ENCODE measurements at regions not wholly inside any gene's neighbourhood (a gene's known extent, or its start where the extent isn't known, plus 50 kb on each side); places are given as distances from the start of the nearest gene placed in this dataset.
A peak's percentile ranks its signal among the peaks of the same experiment; 100 is the strongest.

DNA sequence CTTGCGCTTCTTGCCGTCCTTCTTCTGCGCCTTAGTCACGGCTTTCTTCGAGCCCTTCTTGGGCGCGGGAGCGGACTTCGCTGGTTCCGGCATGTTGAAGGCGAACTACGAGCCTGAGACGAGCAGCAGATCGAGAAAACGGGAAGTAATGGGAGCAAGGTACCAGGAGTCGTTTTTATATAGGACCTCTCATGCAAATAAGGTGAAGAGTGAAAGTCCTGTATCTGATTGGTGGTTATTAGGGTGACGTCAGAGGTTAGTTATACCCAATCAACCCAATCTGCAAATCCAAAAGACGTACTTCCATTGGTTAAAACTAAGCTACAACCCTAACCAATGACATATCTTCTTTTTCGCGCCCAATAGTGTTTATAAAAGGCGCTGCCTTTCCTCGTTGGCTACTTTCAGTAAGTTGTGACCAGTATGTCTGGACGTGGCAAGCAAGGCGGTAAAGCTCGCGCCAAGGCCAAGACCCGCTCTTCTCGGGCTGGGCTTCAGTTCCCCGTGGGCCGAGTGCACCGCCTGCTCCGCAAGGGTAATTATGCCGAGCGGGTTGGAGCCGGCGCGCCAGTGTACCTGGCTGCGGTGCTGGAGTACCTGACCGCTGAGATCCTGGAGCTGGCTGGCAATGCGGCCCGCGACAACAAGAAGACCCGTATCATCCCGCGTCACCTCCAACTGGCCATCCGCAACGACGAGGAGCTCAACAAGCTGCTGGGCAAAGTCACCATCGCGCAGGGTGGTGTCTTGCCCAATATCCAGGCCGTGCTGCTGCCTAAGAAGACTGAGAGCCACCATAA, 100.6 kb upstream of the PRSS16 start (continued):
- TF ChIP-seq, protein P1, sequence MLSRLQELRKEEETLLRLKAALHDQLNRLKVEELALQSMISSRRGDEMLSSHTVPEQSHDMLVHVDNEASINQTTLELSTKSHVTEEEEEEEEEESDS (CRISPR knock-in tag; IDR thresholded peaks at IDR 0.05; ENCODE audit: borderline replicate concordance), result 0 out of 2 replicates have a peak, but pooled peaks have one; percentile 50
- TF ChIP-seq ZNF577 (CRISPR knock-in tag; IDR thresholded peaks at IDR 0.05; ENCODE audit: borderline replicate concordance, low read depth), result no peak
- TF ChIP-seq ZNF12 (CRISPR knock-in tag; IDR thresholded peaks at IDR 0.05), result no peak
- peak; percentile 37; the same call in 1 of the 2 replicates for TF ChIP-seq GATAD2A (CRISPR knock-in tag; IDR thresholded peaks at IDR 0.05)
- TF ChIP-seq, protein P2, sequence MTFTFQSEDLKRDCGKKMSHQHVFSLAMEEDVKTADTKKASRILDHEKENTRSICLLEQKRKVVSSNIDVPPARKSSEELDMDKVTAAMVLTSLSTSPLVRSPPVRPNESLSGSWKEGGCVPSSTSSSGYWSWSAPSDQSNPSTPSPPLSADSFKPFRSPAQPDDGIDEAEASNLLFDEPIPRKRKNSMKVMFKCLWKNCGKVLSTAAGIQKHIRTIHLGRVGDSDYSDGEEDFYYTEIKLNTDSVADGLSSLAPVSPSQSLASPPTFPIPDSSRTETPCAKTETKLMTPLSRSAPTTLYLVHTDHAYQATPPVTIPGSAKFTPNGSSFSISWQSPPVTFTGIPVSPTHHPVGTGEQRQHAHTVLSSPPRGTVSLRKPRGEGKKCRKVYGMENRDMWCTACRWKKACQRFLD (CRISPR knock-in tag; IDR thresholded peaks at IDR 0.05; ENCODE audit: borderline replicate concordance), result 0 out of 2 replicates have a peak, but pooled peaks have one; percentile 45
- TF ChIP-seq RBM39 (IDR thresholded peaks at IDR 0.05; ENCODE audit: low read depth, low read length, poor library complexity, severe bottlenecking), result peak; percentile 99
- TF ChIP-seq, protein P3, sequence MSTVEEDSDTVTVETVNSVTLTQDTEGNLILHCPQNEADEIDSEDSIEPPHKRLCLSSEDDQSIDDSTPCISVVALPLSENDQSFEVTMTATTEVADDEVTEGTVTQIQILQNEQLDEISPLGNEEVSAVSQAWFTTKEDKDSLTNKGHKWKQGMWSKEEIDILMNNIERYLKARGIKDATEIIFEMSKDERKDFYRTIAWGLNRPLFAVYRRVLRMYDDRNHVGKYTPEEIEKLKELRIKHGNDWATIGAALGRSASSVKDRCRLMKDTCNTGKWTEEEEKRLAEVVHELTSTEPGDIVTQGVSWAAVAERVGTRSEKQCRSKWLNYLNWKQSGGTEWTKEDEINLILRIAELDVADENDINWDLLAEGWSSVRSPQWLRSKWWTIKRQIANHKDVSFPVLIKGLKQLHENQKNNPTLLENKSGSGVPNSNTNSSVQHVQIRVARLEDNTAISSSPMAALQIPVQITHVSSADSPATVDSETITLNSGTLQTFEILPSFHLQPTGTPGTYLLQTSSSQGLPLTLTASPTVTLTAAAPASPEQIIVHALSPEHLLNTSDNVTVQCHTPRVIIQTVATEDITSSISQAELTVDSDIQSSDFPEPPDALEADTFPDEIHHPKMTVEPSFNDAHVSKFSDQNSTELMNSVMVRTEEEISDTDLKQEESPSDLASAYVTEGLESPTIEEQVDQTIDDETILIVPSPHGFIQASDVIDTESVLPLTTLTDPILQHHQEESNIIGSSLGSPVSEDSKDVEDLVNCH (CRISPR knock-in tag; IDR thresholded peaks at IDR 0.05), result no peak
- no peak for TF ChIP-seq HMG20B (CRISPR knock-in tag; conservative IDR thresholded peaks at IDR 0.05)
- TF ChIP-seq, protein P4, sequence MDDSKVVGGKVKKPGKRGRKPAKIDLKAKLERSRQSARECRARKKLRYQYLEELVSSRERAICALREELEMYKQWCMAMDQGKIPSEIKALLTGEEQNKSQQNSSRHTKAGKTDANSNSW (CRISPR knock-in tag; IDR thresholded peaks at IDR 0.05; ENCODE audit: borderline replicate concordance), result no peak
- TF ChIP-seq HNF4G (IDR thresholded peaks at IDR 0.05; ENCODE audit: borderline replicate concordance, low read depth, low read length), result no peak
- TF ChIP-seq HNF4G (CRISPR knock-in tag; IDR thresholded peaks at IDR 0.05; ENCODE audit: borderline replicate concordance, low read depth), result no peak
- peak; percentile 47; the same call in 1 of the 2 replicates for TF ChIP-seq MED13 (CRISPR knock-in tag; IDR thresholded peaks at IDR 0.05)
- TF ChIP-seq ZMYM2 (CRISPR knock-in tag; IDR thresholded peaks at IDR 0.05), result peak; percentile 59; the same call in 1 of the 2 replicates
- TF ChIP-seq NBN (conservative IDR thresholded peaks at IDR 0.05), result no peak
- TF ChIP-seq POLR2A (IDR thresholded peaks at IDR 0.05; ENCODE audit: insufficient read depth in 1 of 2, low read depth in 2 of 2, low read length in 2 of 2), result peak; percentile 55 to 86
- no peak for TF ChIP-seq NR2F6 (IDR thresholded peaks at IDR 0.05)
- TF ChIP-seq NR2F6 (CRISPR knock-in tag; IDR thresholded peaks at IDR 0.05), result no peak
- no peak for TF ChIP-seq HDAC2 (CRISPR knock-in tag; IDR thresholded peaks at IDR 0.05)
- TF ChIP-seq, protein P5, sequence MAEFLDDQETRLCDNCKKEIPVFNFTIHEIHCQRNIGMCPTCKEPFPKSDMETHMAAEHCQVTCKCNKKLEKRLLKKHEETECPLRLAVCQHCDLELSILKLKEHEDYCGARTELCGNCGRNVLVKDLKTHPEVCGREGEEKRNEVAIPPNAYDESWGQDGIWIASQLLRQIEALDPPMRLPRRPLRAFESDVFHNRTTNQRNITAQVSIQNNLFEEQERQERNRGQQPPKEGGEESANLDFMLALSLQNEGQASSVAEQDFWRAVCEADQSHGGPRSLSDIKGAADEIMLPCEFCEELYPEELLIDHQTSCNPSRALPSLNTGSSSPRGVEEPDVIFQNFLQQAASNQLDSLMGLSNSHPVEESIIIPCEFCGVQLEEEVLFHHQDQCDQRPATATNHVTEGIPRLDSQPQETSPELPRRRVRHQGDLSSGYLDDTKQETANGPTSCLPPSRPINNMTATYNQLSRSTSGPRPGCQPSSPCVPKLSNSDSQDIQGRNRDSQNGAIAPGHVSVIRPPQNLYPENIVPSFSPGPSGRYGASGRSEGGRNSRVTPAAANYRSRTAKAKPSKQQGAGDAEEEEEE (CRISPR knock-in tag; IDR thresholded peaks at IDR 0.05; ENCODE audit: borderline replicate concordance), result no peak
- no peak for TF ChIP-seq ZNF713 (CRISPR knock-in tag; IDR thresholded peaks at IDR 0.05)
- peak; percentile 45; the same call in 1 of the 2 replicates for TF ChIP-seq FOXA3 (CRISPR knock-in tag; IDR thresholded peaks at IDR 0.05)
- TF ChIP-seq ZNF530 (CRISPR knock-in tag; IDR thresholded peaks at IDR 0.05; ENCODE audit: low read depth), result no peak
- peak; percentile 78 for TF ChIP-seq NFYB (CRISPR knock-in tag; IDR thresholded peaks at IDR 0.05)
- TF ChIP-seq, protein P6, sequence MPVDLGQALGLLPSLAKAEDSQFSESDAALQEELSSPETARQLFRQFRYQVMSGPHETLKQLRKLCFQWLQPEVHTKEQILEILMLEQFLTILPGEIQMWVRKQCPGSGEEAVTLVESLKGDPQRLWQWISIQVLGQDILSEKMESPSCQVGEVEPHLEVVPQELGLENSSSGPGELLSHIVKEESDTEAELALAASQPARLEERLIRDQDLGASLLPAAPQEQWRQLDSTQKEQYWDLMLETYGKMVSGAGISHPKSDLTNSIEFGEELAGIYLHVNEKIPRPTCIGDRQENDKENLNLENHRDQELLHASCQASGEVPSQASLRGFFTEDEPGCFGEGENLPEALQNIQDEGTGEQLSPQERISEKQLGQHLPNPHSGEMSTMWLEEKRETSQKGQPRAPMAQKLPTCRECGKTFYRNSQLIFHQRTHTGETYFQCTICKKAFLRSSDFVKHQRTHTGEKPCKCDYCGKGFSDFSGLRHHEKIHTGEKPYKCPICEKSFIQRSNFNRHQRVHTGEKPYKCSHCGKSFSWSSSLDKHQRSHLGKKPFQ (CRISPR knock-in tag; IDR thresholded peaks at IDR 0.05; ENCODE audit: insufficient replicate concordance), result no peak
- TF ChIP-seq SRY (CRISPR knock-in tag; IDR thresholded peaks at IDR 0.05), result no peak

Data from HepG2 (cell line).